ENCODE measurements at regions not wholly inside any gene's neighbourhood (a gene's known extent, or its start where the extent isn't known, plus 50 kb on each side); places are given as distances from the start of the nearest gene placed in this dataset.
"Not testable (repeated sequence)": the region's sequence is repeated elsewhere in the genome, so short reads cannot be mapped to it uniquely, and the experiment has no call there.

GRCh38 chr12:96085475-96085874 lies 50.1 kb upstream of the LTA4H start:
- peaks cover 9% of the 10 kb centered on the region for H3K27me3 Mint-ChIP-seq (ENCODE audit: low read depth, poor library complexity)
- no peak for TF ChIP-seq CTCF (IDR thresholded peaks at IDR 0.05)
- H3K9me3 Mint-ChIP-seq = peaks cover 49% of the 10 kb centered on the region
- no peak for DNase-seq
- H3K4me3 Mint-ChIP-seq = no peak overlapping the region
- peaks cover 5% of the 10 kb centered on the region for H3K36me3 Mint-ChIP-seq (ENCODE audit: low read depth)
- H3K4me1 Mint-ChIP-seq = no peaks in the 10 kb centered on the region
- H3K27ac Mint-ChIP-seq = no peak overlapping the region

- not testable (repeated sequence) for H3K4me3 Mint-ChIP-seq; H3K4me1 Mint-ChIP-seq; H3K27me3 Mint-ChIP-seq (ENCODE audit: low read depth, poor library complexity); H3K27ac Mint-ChIP-seq; H3K36me3 Mint-ChIP-seq (ENCODE audit: low read depth); DNase-seq
- peaks cover 57% of the 10 kb centered on the region for H3K9me3 Mint-ChIP-seq
Observed at GRCh38 chr12:96086190-96086589, 50.8 kb upstream of the LTA4H start.

- Mint-ChIP-seq H3K27ac (no peak overlapping the region), H3K4me1 (peaks cover 18% of the 10 kb centered on the region), H3K36me3 (ENCODE audit: low read depth) (peaks cover 6% of the 10 kb centered on the region), H3K27me3 (ENCODE audit: low read depth, poor library complexity) (peaks cover 7% of the 10 kb centered on the region), H3K9me3 (peaks cover 51% of the 10 kb centered on the region), H3K4me3 (no peak overlapping the region)
- no peak for TF ChIP-seq CTCF (IDR thresholded peaks at IDR 0.05)
- DNase-seq = no peak
Observed at GRCh38 chr12:96091833-96092232, 56.4 kb upstream of the LTA4H start.

GRCh38 chr12:96093543-96094196 lies 58.3 kb upstream of the LTA4H start:
- no peak for DNase-seq
- H3K4me1 Mint-ChIP-seq = peaks cover 18% of the 10 kb centered on the region
- peak overlapping the region; percentile 0 for H3K27ac Mint-ChIP-seq
- H3K9me3 Mint-ChIP-seq = peaks cover 33% of the 10 kb centered on the region
- no peak for TF ChIP-seq CTCF (IDR thresholded peaks at IDR 0.05)
- H3K27me3 Mint-ChIP-seq (ENCODE audit: low read depth, poor library complexity) = peaks cover 7% of the 10 kb centered on the region
- H3K36me3 Mint-ChIP-seq (ENCODE audit: low read depth) = peaks cover 6% of the 10 kb centered on the region
- H3K4me3 Mint-ChIP-seq = no peak overlapping the region

GRCh38 chr12:96094201-96094600 lies 58.8 kb upstream of the LTA4H start:
- no peak for DNase-seq
- no peak overlapping the region for H3K27ac Mint-ChIP-seq
- no peak overlapping the region for H3K4me3 Mint-ChIP-seq
- H3K36me3 Mint-ChIP-seq (ENCODE audit: low read depth) = peaks cover 6% of the 10 kb centered on the region
- H3K27me3 Mint-ChIP-seq (ENCODE audit: low read depth, poor library complexity) = peaks cover 7% of the 10 kb centered on the region
- no peak for TF ChIP-seq CTCF (IDR thresholded peaks at IDR 0.05)
- peaks cover 18% of the 10 kb centered on the region for H3K4me1 Mint-ChIP-seq
- H3K9me3 Mint-ChIP-seq = peaks cover 28% of the 10 kb centered on the region

- H3K27ac Mint-ChIP-seq = no peak overlapping the region
- no peak overlapping the region for H3K4me3 Mint-ChIP-seq
- no peak for TF ChIP-seq CTCF (IDR thresholded peaks at IDR 0.05)
- H3K9me3 Mint-ChIP-seq = no peaks in the 10 kb centered on the region
- H3K27me3 Mint-ChIP-seq (ENCODE audit: low read depth, poor library complexity) = no peaks in the 10 kb centered on the region
- DNase-seq = no peak
- H3K36me3 Mint-ChIP-seq (ENCODE audit: low read depth) = no peaks in the 10 kb centered on the region
- H3K4me1 Mint-ChIP-seq = peaks cover 13% of the 10 kb centered on the region
Observed at GRCh38 chr12:96098631-96099030, 63.2 kb upstream of the LTA4H start.
